ENCODE measurements at regions not wholly inside any gene's neighbourhood (a gene's known extent, or its start where the extent isn't known, plus 50 kb on each side); places are given as distances from the start of the nearest gene placed in this dataset.

DNA sequence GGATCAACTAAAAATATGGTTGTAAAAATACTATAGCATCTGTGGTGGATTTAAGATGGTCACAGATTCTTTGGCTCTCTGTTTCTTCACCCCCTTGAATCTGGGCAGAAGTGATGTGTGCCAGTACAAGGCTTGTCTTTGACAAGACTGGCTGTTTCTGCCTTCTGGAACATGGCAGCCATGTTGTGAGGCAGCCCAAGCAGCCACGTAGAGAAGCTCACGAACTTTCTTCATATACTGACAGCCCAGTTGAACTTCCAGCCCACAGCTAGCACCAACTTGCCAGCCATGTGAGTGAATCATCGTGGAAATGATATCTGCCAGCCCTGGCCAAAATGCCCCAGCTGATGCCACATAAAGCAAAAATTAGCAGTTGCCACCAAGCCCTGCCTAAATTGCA is 110.8 kb downstream of the BOD1 start:
- TF ChIP-seq ZNF530 (tag by site-specific recombination; IDR thresholded peaks at IDR 0.05; ENCODE audit: low read depth) (no peak), ZNF501 (tag by site-specific recombination; IDR thresholded peaks at IDR 0.05) (no peak), ZEB2 (tag by site-specific recombination; IDR thresholded peaks at IDR 0.05) (no peak), ZNF324 (tag by site-specific recombination; IDR thresholded peaks at IDR 0.05) (no peak), ZNF777 (tag by site-specific recombination; IDR thresholded peaks at IDR 0.05; ENCODE audit: borderline replicate concordance) (no peak)
